BJ (cell line): ENCODE measurements at regions not wholly inside any gene's neighbourhood (a gene's known extent, or its start where the extent isn't known, plus 50 kb on each side); places are given as distances from the start of the nearest gene placed in this dataset.
"Not testable (repeated sequence)": the region's sequence is repeated elsewhere in the genome, so short reads cannot be mapped to it uniquely, and the experiment has no call there.

Experiments used
- CTCF ChIA-PET: fragments of 350-600 bp; formaldehyde crosslinking; extraction: SDS; loops from one replicate; lab custom pipeline; 2021; ENCODE audit warnings: antibody characterized with exemption, inconsistent platforms; lab: Yijun Ruan, JAX
- POLR2A ChIA-PET: fragments of 300-600 bp; sonication (Branson Sonifier 250); formaldehyde crosslinking; extraction: SDS; loops from one replicate; lab custom pipeline; 2021; ENCODE audit warnings: antibody characterized with exemption; lab: Charles Lee
- DNase-seq: peaks from one replicate; pipeline ENCODE4 v3.0.0-alpha.2; 2011; ENCODE audit warnings: low read depth
- H3K27me3 ChIP-seq: 2 replicates; pipeline ENCODE4 v1.6.0; 2011; ENCODE audit warnings: low read length; ENCODE audit not compliant: control insufficient read depth, insufficient read depth
- H3K36me3 ChIP-seq: 2 replicates; pipeline ENCODE4 v1.5.1; 2011; ENCODE audit warnings: low read length; ENCODE audit not compliant: control insufficient read depth, insufficient read depth
- H3K4me3 ChIP-seq: 2 replicates; pipeline ENCODE4 v1.5.1; 2011; ENCODE audit warnings: low read depth, mild to moderate bottlenecking, control low read depth, low read length
- CTCF ChIP-seq: IDR thresholded peaks from 2 replicates; pipeline ENCODE4 v1.5.1; 2011; ENCODE audit warnings: low read depth, mild to moderate bottlenecking, control low read depth, inconsistent platforms, low read length, moderate library complexity; ENCODE audit not compliant: insufficient read depth

- CTCF ChIA-PET: interaction anchor here (1.1 kb wide), 1 partner anchor 13 kb away, joined by 3 read pairs; no protein-coding TSS in a partner anchor
- Histone ChIP-seq H3K36me3 (no peaks in the 10 kb centered on the region), H3K4me3 (no peak overlapping the region), H3K27me3 (no peaks in the 10 kb centered on the region)
- no peak for TF ChIP-seq CTCF
- POLR2A ChIA-PET: no interaction called here
- peak; percentile 7 for DNase-seq
Observed at GRCh38 chr10:8279598-8279997, 225.1 kb downstream of the GATA3 start.

- ChIA-PET POLR2A (no interaction called here), CTCF (no interaction called here)
- no peak for TF ChIP-seq CTCF
- no peak for DNase-seq
- Histone ChIP-seq H3K4me3 (no peak overlapping the region), H3K27me3 (no peaks in the 10 kb centered on the region), H3K36me3 (no peaks in the 10 kb centered on the region)
Observed at GRCh38 chr10:8280946-8281345, 226.5 kb downstream of the GATA3 start.

GRCh38 chr10:8282340-8282739, 227.9 kb downstream of the GATA3 start:
- H3K36me3 ChIP-seq: no peaks in the 10 kb centered on the region
- no peak for DNase-seq
- TF ChIP-seq CTCF: no peak
- ChIA-PET POLR2A (no interaction called here), CTCF (no interaction called here)
- no peak overlapping the region for H3K4me3 ChIP-seq
- no peaks in the 10 kb centered on the region for H3K27me3 ChIP-seq

- POLR2A ChIA-PET: no interaction called here
- Histone ChIP-seq H3K4me3 (no peak overlapping the region), H3K36me3 (no peaks in the 10 kb centered on the region), H3K27me3 (no peaks in the 10 kb centered on the region)
- CTCF ChIA-PET: interaction anchor here (0.6 kb wide), 1 partner anchor 313 kb away, joined by 3 read pairs; no protein-coding TSS in a partner anchor
- no peak for DNase-seq
- TF ChIP-seq CTCF: no peak
Observed at GRCh38 chr10:8283166-8283905, 228.8 kb downstream of the GATA3 start.

- ChIA-PET CTCF (interaction anchor here (0.6 kb wide), 1 partner anchor 313 kb away, joined by 3 read pairs; no protein-coding TSS in a partner anchor), POLR2A (no interaction called here)
- no peak for TF ChIP-seq CTCF
- Histone ChIP-seq H3K4me3 (no peak overlapping the region), H3K27me3 (no peaks in the 10 kb centered on the region), H3K36me3 (no peaks in the 10 kb centered on the region)
- DNase-seq: no peak
Observed at GRCh38 chr10:8283986-8284385, 229.5 kb downstream of the GATA3 start.

GRCh38 chr10:8285970-8286369, 231.5 kb downstream of the GATA3 start:
- POLR2A ChIA-PET: not testable (repeated sequence)

More at GRCh38 chr10:8285970-8286369, 231.5 kb downstream of the GATA3 start:
- DNase-seq, H3K36me3 ChIP-seq, H3K27me3 ChIP-seq, H3K4me3 ChIP-seq, CTCF ChIA-PET: not testable (repeated sequence)
